DND-41 (cell line): ENCODE measurements at regions not wholly inside any gene's neighbourhood (a gene's known extent, or its start where the extent isn't known, plus 50 kb on each side); places are given as distances from the start of the nearest gene placed in this dataset.

Experiments
- ATAC-seq: fragments of 200-7000 bp; cut with Tn5 transposase; 3 replicates; pipeline ENCODE4 v1.9.1; 2021; ENCODE audit warnings: low read depth; ENCODE audit not compliant: insufficient read depth
- DNase-seq: peaks from one replicate; pipeline ENCODE4 v3.0.0-alpha.2; 2020
- H2AFZ ChIP-seq: 2 replicates; pipeline ENCODE4 v1.6.0; 2012; ENCODE audit warnings: low read depth, low read length
- H3K27ac ChIP-seq: 2 replicates; pipeline ENCODE4 v1.5.1; 2012; ENCODE audit warnings: low read length, inconsistent platforms
- H3K27me3 ChIP-seq: fragments of 200-600 bp; sonication (generic); 2 replicates; pipeline ENCODE4 v1.6.0; 2012; ENCODE audit warnings: low read length, mild to moderate bottlenecking, inconsistent platforms; ENCODE audit not compliant: insufficient read depth, poor library complexity
- H3K36me3 ChIP-seq: 2 replicates; pipeline ENCODE4 v1.5.1; 2012; ENCODE audit warnings: low read length, inconsistent platforms; ENCODE audit not compliant: insufficient read depth
- H3K4me1 ChIP-seq: 2 replicates; pipeline ENCODE4 v1.5.1; 2012; ENCODE audit warnings: mild to moderate bottlenecking, low read length; ENCODE audit not compliant: insufficient read depth
- H3K4me2 ChIP-seq: 2 replicates; pipeline ENCODE4 v1.6.0; 2012; ENCODE audit warnings: mild to moderate bottlenecking, moderate library complexity, low read length, inconsistent platforms; ENCODE audit not compliant: insufficient read depth
- H3K4me3 ChIP-seq, 2 experiments: fragments of 200-600 bp in 1 of 2; shearing (Covaris generic) in 1 of 2; 2 replicates each; pipeline ENCODE4 v1.5.1; 2012 to 2016; ENCODE audit warnings: inconsistent platforms in 2 of 2, low read length in 2 of 2, mild to moderate bottlenecking in 2 of 2, low read depth in 1 of 2, moderate library complexity in 1 of 2
- H3K79me2 ChIP-seq: 2 replicates; pipeline ENCODE4 v1.6.0; 2012; ENCODE audit warnings: low read length, inconsistent platforms; ENCODE audit not compliant: insufficient read depth
- H3K9ac ChIP-seq: 2 replicates; pipeline ENCODE4 v1.6.0; 2012; ENCODE audit warnings: low read depth, mild to moderate bottlenecking, inconsistent platforms, low read length, moderate library complexity
- H3K9me3 ChIP-seq: 2 replicates; pipeline ENCODE4 v1.5.1; 2012; ENCODE audit warnings: low read length, moderate library complexity, mild to moderate bottlenecking, inconsistent platforms; ENCODE audit not compliant: insufficient read depth, severe bottlenecking
- H4K20me1 ChIP-seq: 2 replicates; pipeline ENCODE4 v1.6.0; 2012; ENCODE audit warnings: low read length; ENCODE audit not compliant: insufficient read depth
- EZH2 ChIP-seq: IDR thresholded peaks from 3 replicates; pipeline ENCODE4 v1.6.1; 2012; ENCODE audit warnings: borderline replicate concordance, low read depth, mild to moderate bottlenecking, moderate library complexity, low read length, inconsistent platforms; ENCODE audit not compliant: severe bottlenecking
- TF ChIP-seq, protein P1 (sequence below): IDR thresholded peaks from 2 replicates; pipeline ENCODE4 v1.5.1; 2012; ENCODE audit warnings: borderline replicate concordance, low read length, moderate library complexity, mild to moderate bottlenecking; ENCODE audit not compliant: poor library complexity, severe bottlenecking; ENCODE audit errors: extremely low read depth

GRCh38 chr7:63093481-63093880, 905.2 kb upstream of the ZNF722 start:
- peak; percentile 19 for DNase-seq
- no peaks in the 10 kb centered on the region for H3K9me3 ChIP-seq

GRCh38 chr7:63096141-63096540, 902.5 kb upstream of the ZNF722 start:
- Histone ChIP-seq H3K27me3 (no peaks in the 10 kb centered on the region), H3K79me2 (no peaks in the 10 kb centered on the region), H4K20me1 (no peaks in the 10 kb centered on the region), H3K36me3 (no peaks in the 10 kb centered on the region), H3K4me2 (no peak overlapping the region), H3K9ac (no peak overlapping the region), H3K4me1 (no peaks in the 10 kb centered on the region), H3K4me3 (no peak overlapping the region), H2AFZ (no peak overlapping the region), H3K9me3 (peaks cover 2% of the 10 kb centered on the region), H3K27ac (no peak overlapping the region)
- TF ChIP-seq, protein P1, sequence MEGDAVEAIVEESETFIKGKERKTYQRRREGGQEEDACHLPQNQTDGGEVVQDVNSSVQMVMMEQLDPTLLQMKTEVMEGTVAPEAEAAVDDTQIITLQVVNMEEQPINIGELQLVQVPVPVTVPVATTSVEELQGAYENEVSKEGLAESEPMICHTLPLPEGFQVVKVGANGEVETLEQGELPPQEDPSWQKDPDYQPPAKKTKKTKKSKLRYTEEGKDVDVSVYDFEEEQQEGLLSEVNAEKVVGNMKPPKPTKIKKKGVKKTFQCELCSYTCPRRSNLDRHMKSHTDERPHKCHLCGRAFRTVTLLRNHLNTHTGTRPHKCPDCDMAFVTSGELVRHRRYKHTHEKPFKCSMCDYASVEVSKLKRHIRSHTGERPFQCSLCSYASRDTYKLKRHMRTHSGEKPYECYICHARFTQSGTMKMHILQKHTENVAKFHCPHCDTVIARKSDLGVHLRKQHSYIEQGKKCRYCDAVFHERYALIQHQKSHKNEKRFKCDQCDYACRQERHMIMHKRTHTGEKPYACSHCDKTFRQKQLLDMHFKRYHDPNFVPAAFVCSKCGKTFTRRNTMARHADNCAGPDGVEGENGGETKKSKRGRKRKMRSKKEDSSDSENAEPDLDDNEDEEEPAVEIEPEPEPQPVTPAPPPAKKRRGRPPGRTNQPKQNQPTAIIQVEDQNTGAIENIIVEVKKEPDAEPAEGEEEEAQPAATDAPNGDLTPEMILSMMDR, result no peak
- TF ChIP-seq EZH2, result no peak
- DNase-seq, result no peak
- no peak for ATAC-seq

More at GRCh38 chr7:63093481-63093880, 905.2 kb upstream of the ZNF722 start:
- Histone ChIP-seq H3K9ac (no peak overlapping the region), H3K36me3 (no peaks in the 10 kb centered on the region), H3K79me2 (no peaks in the 10 kb centered on the region), H3K27me3 (no peaks in the 10 kb centered on the region), H3K27ac (no peak overlapping the region), H2AFZ (no peak overlapping the region), H3K4me1 (no peaks in the 10 kb centered on the region), H4K20me1 (no peaks in the 10 kb centered on the region), H3K4me2 (no peak overlapping the region), H3K4me3 (no peak overlapping the region)
- TF ChIP-seq, protein P1, result peak; percentile 38
- TF ChIP-seq EZH2, result no peak
- 0 out of 3 replicates have a peak, but pooled peaks have one; percentile 40 for ATAC-seq

GRCh38 chr7:63104666-63105065, 894.0 kb upstream of the ZNF722 start:
- no peak for DNase-seq
- Histone ChIP-seq H3K4me3 (no peak overlapping the region), H3K27ac (no peak overlapping the region), H2AFZ (no peak overlapping the region), H3K4me2 (no peak overlapping the region), H3K4me1 (no peaks in the 10 kb centered on the region), H4K20me1 (no peaks in the 10 kb centered on the region), H3K27me3 (no peaks in the 10 kb centered on the region), H3K36me3 (no peaks in the 10 kb centered on the region), H3K79me2 (no peaks in the 10 kb centered on the region), H3K9me3 (peaks cover 19% of the 10 kb centered on the region), H3K9ac (no peak overlapping the region)
- no peak for ATAC-seq
- TF ChIP-seq, protein P1, result no peak
- TF ChIP-seq EZH2, result no peak

- TF ChIP-seq EZH2, result no peak
- TF ChIP-seq, protein P1, result no peak
- Histone ChIP-seq H3K27ac (no peak overlapping the region), H3K9me3 (peaks cover 19% of the 10 kb centered on the region), H3K4me3 (no peak overlapping the region), H3K4me2 (no peak overlapping the region), H3K27me3 (no peaks in the 10 kb centered on the region), H3K4me1 (no peaks in the 10 kb centered on the region), H3K36me3 (no peaks in the 10 kb centered on the region), H3K79me2 (no peaks in the 10 kb centered on the region), H3K9ac (no peak overlapping the region), H2AFZ (no peak overlapping the region), H4K20me1 (no peaks in the 10 kb centered on the region)
- ATAC-seq (no peak), DNase-seq (no peak)
Observed at GRCh38 chr7:63105978-63106377, 892.7 kb upstream of the ZNF722 start.
